GM23338 (cell line): ENCODE measurements at regions not wholly inside any gene's neighbourhood (a gene's known extent, or its start where the extent isn't known, plus 50 kb on each side); places are given as distances from the start of the nearest gene placed in this dataset.

Experiments used
- ATAC-seq: fragments of 200-7000 bp; cut with Tn5 transposase; 3 replicates; pipeline ENCODE4 v1.9.1; 2020
- DNase-seq: peaks from one replicate; pipeline ENCODE4 v3.0.0-alpha.2; 2015; ENCODE audit warnings: low spot score
- H2AFZ ChIP-seq: fragments of 200-600 bp; sonication (generic); 2 replicates; pipeline ENCODE4 v1.8.0; 2016; ENCODE audit warnings: antibody characterized with exemption, mild to moderate bottlenecking, moderate library complexity
- H3F3A ChIP-seq: fragments of 200-600 bp; sonication (generic); replicated peaks from 2 replicates; pipeline ENCODE4 v1.8.0; 2017; ENCODE audit warnings: antibody characterized with exemption, mixed run types, low read depth
- H3K27ac ChIP-seq: fragments of 200-600 bp; sonication (generic); 2 replicates; pipeline ENCODE4 v1.6.1; 2016; ENCODE audit warnings: low read depth
- H3K27me3 ChIP-seq: fragments of 200-600 bp; sonication (generic); 2 replicates; pipeline ENCODE4 v1.8.0; 2016; ENCODE audit warnings: mild to moderate bottlenecking, mixed run types, moderate library complexity; ENCODE audit not compliant: insufficient read depth
- H3K36me3 ChIP-seq: fragments of 200-600 bp; sonication (generic); 2 replicates; pipeline ENCODE4 v1.8.0; 2016; ENCODE audit warnings: mild to moderate bottlenecking; ENCODE audit not compliant: insufficient read depth
- H3K4me1 ChIP-seq: fragments of 200-600 bp; sonication (generic); 2 replicates; pipeline ENCODE4 v1.8.0; 2016; ENCODE audit warnings: mild to moderate bottlenecking, moderate library complexity; ENCODE audit not compliant: insufficient read depth
- H3K4me2 ChIP-seq: fragments of 200-600 bp; sonication (generic); 2 replicates; pipeline ENCODE4 v1.7.1; 2017; ENCODE audit warnings: mixed run types
- H3K4me3 ChIP-seq: fragments of 200-600 bp; sonication (generic); 2 replicates; pipeline ENCODE4 v1.6.1; 2016; ENCODE audit warnings: mixed run types
- H3K79me2 ChIP-seq: fragments of 200-600 bp; sonication (generic); replicated peaks from 2 replicates; pipeline ENCODE4 v1.8.0; 2017; ENCODE audit warnings: mild to moderate bottlenecking; ENCODE audit not compliant: insufficient read depth
- H3K9me2 ChIP-seq: fragments of 200-600 bp; sonication (generic); 2 replicates; pipeline ENCODE4 v1.8.0; 2017; ENCODE audit not compliant: insufficient read depth
- H4K20me1 ChIP-seq: fragments of 200-600 bp; sonication (generic); replicated peaks from 2 replicates; pipeline ENCODE4 v1.8.0; 2017; ENCODE audit warnings: mild to moderate bottlenecking; ENCODE audit not compliant: insufficient read depth
- H3K27ac Mint-ChIP-seq: 2 replicates; pipeline ENCODE4 v1.8.0; 2020; ENCODE audit warnings: inconsistent platforms, mild to moderate bottlenecking, moderate library complexity, mixed read lengths
- H3K27me3 Mint-ChIP-seq: 3 replicates; pipeline ENCODE4 v1.8.0; 2022; ENCODE audit warnings: low read depth, mild to moderate bottlenecking, moderate library complexity, mixed read lengths, inconsistent platforms; ENCODE audit not compliant: insufficient read depth, poor library complexity
- H3K36me3 Mint-ChIP-seq: 3 replicates; pipeline ENCODE4 v1.8.0; 2021; ENCODE audit warnings: low read depth, mild to moderate bottlenecking, inconsistent platforms, moderate library complexity, mixed read lengths
- H3K4me1 Mint-ChIP-seq: 3 replicates; pipeline ENCODE4 v1.8.0; 2020; ENCODE audit warnings: mild to moderate bottlenecking, inconsistent platforms, mixed read lengths
- H3K4me3 Mint-ChIP-seq: 3 replicates; pipeline ENCODE4 v1.8.0; 2021; ENCODE audit warnings: moderate library complexity, mild to moderate bottlenecking, inconsistent platforms, mixed read lengths
- H3K9me3 Mint-ChIP-seq: 3 replicates; pipeline ENCODE4 v1.8.0; 2020; ENCODE audit warnings: moderate library complexity, mild to moderate bottlenecking, inconsistent platforms, mixed read lengths
- CREB1 ChIP-seq: fragments of 250-450 bp; sonication (Bioruptor Pico); IDR thresholded peaks from 2 replicates; pipeline ENCODE4 v1.5.0; 2020; ENCODE audit warnings: low read depth, mild to moderate bottlenecking, moderate library complexity
- CTCF ChIP-seq, 2 experiments: fragments of 200-600 bp in 1 of 2; sonication (generic) in 1 of 2; conservative IDR thresholded peaks; 2 replicates each; pipeline versions ENCODE4 v1.5.1 to v1.6.1; 2016 to 2017; ENCODE audit warnings: antibody characterized with exemption in 2 of 2, low read depth in 2 of 2, mild to moderate bottlenecking in 2 of 2, moderate library complexity in 1 of 2
- EZH2phosphoT487 ChIP-seq: fragments of 200-600 bp; sonication (generic); IDR thresholded peaks from one replicate; pipeline ENCODE4 v1.8.1; 2018; ENCODE audit warnings: antibody characterized with exemption; ENCODE audit not compliant: unreplicated experiment
- JUNB ChIP-seq: IDR thresholded peaks from one replicate; pipeline ENCODE4 v1.6.1; 2016; ENCODE audit warnings: antibody characterized with exemption; ENCODE audit not compliant: unreplicated experiment
- REST ChIP-seq: IDR thresholded peaks from one replicate; pipeline ENCODE4 v1.6.1; 2018; ENCODE audit warnings: antibody characterized with exemption; ENCODE audit not compliant: unreplicated experiment
- ZNF462 ChIP-seq: fragments of 250-450 bp; sonication (Bioruptor Pico); IDR thresholded peaks from 2 replicates; pipeline ENCODE4 v1.5.0; 2020; ENCODE audit warnings: mild to moderate bottlenecking, moderate library complexity

GRCh38 chr2:139457873-139458272, 677.7 kb upstream of the NXPH2 start (continued):
- no peak for TF ChIP-seq ZNF462
- TF ChIP-seq JUNB = no peak
- TF ChIP-seq EZH2phosphoT487 = no peak
- TF ChIP-seq CREB1 (CRISPR knock-in tag) = no peak
- TF ChIP-seq REST = no peak

GRCh38 chr2:139454251-139454650, 674.1 kb upstream of the NXPH2 start:
- H3K9me3 Mint-ChIP-seq = peaks cover 31% of the 10 kb centered on the region
- no peaks in the 10 kb centered on the region for H3K79me2 ChIP-seq
- no peaks in the 10 kb centered on the region; the same call in 1 of the 2 replicates for H3K9me2 ChIP-seq
- no peaks in the 10 kb centered on the region for H4K20me1 ChIP-seq
- no peaks in the 10 kb centered on the region for H3F3A ChIP-seq
- peaks cover 17% of the 10 kb centered on the region; the same call in 1 of the 3 replicates for H3K36me3 Mint-ChIP-seq
- H3K4me1 ChIP-seq = no peaks in the 10 kb centered on the region
- no peak overlapping the region for H2AFZ ChIP-seq
- no peak overlapping the region for H3K27ac Mint-ChIP-seq
- H3K27me3 ChIP-seq = no peaks in the 10 kb centered on the region
- H3K4me2 ChIP-seq = no peak overlapping the region
- no peaks in the 10 kb centered on the region for H3K4me1 Mint-ChIP-seq
- no peak overlapping the region for H3K4me3 ChIP-seq
- no peaks in the 10 kb centered on the region for H3K36me3 ChIP-seq
- H3K4me3 Mint-ChIP-seq = no peak overlapping the region
- no peak overlapping the region for H3K27ac ChIP-seq
- DNase-seq (no peak), ATAC-seq (no peak)
- peaks cover 3% of the 10 kb centered on the region for H3K27me3 Mint-ChIP-seq
- TF ChIP-seq CTCF (conservative IDR thresholded peaks at IDR 0.05; ENCODE audit: low read depth in 2 of 2) = no peak
